Calu3 (cell line): ENCODE measurements at regions not wholly inside any gene's neighbourhood (a gene's known extent, or its start where the extent isn't known, plus 50 kb on each side); places are given as distances from the start of the nearest gene placed in this dataset.

Source experiments
- BruUV-seq: library from RNA; stranded (reverse); fragments of 400-500 nt; replicated peaks from 2 replicates; lab custom pipeline; 2021; lab: Mats Ljungman, UMichigan
- CTCF ChIA-PET: fragments of 300-600 bp; sonication (Branson Sonifier 250); formaldehyde crosslinking; loops from one replicate; lab custom pipeline; 2022; ENCODE audit warnings: antibody characterized with exemption; lab: Charles Lee
- DNase-seq: peaks from one replicate; pipeline ENCODE4 v3.0.0; 2022
- H3K27ac Mint-ChIP-seq: one replicate; pipeline ENCODE4 v1.8.0; 2022; ENCODE audit warnings: mixed read lengths; ENCODE audit not compliant: unreplicated experiment
- H3K27me3 Mint-ChIP-seq: one replicate; pipeline ENCODE4 v1.8.0; 2022; ENCODE audit warnings: mixed read lengths; ENCODE audit not compliant: unreplicated experiment
- H3K36me3 Mint-ChIP-seq: one replicate; pipeline ENCODE4 v1.8.0; 2022; ENCODE audit warnings: mild to moderate bottlenecking, moderate library complexity, mixed read lengths; ENCODE audit not compliant: insufficient read depth, unreplicated experiment
- H3K4me1 Mint-ChIP-seq: one replicate; pipeline ENCODE4 v1.8.0; 2022; ENCODE audit warnings: mild to moderate bottlenecking, low read depth, mixed read lengths; ENCODE audit not compliant: unreplicated experiment
- H3K4me3 Mint-ChIP-seq: one replicate; pipeline ENCODE4 v1.8.0; 2022; ENCODE audit warnings: mild to moderate bottlenecking, low read depth, moderate library complexity, mixed read lengths; ENCODE audit not compliant: unreplicated experiment
- H3K9me3 Mint-ChIP-seq: one replicate; pipeline ENCODE4 v1.8.0; 2022; ENCODE audit warnings: low read depth, mixed read lengths; ENCODE audit not compliant: unreplicated experiment
- intact Hi-C: fragments of 100-400 bp; cut with micrococcal nuclease; formaldehyde crosslinking; loops from one replicate; pipeline ENCODE4 v1.10.0; 2022; ENCODE audit not compliant: unreplicated experiment
- TF ChIP-seq, protein P1 (sequence below): fragments of 200-600 bp; IDR thresholded peaks from one replicate; pipeline ENCODE4 v1.8.0; 2022; ENCODE audit warnings: antibody characterized with exemption; ENCODE audit not compliant: unreplicated experiment

- TF ChIP-seq, protein P1, sequence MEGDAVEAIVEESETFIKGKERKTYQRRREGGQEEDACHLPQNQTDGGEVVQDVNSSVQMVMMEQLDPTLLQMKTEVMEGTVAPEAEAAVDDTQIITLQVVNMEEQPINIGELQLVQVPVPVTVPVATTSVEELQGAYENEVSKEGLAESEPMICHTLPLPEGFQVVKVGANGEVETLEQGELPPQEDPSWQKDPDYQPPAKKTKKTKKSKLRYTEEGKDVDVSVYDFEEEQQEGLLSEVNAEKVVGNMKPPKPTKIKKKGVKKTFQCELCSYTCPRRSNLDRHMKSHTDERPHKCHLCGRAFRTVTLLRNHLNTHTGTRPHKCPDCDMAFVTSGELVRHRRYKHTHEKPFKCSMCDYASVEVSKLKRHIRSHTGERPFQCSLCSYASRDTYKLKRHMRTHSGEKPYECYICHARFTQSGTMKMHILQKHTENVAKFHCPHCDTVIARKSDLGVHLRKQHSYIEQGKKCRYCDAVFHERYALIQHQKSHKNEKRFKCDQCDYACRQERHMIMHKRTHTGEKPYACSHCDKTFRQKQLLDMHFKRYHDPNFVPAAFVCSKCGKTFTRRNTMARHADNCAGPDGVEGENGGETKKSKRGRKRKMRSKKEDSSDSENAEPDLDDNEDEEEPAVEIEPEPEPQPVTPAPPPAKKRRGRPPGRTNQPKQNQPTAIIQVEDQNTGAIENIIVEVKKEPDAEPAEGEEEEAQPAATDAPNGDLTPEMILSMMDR: no peak
- no peaks in the 10 kb centered on the region for H3K36me3 Mint-ChIP-seq
- H3K4me3 Mint-ChIP-seq: no peak overlapping the region
- BruUV-seq: no TSS peak
- CTCF ChIA-PET: no interaction called here
- peaks cover 5% of the 10 kb centered on the region for H3K4me1 Mint-ChIP-seq
- intact Hi-C loops: no loop called here
- H3K27ac Mint-ChIP-seq: no peak overlapping the region
- no peak for DNase-seq
- no peaks in the 10 kb centered on the region for H3K9me3 Mint-ChIP-seq
- no peaks in the 10 kb centered on the region for H3K27me3 Mint-ChIP-seq
Observed at GRCh38 chr18:22604390-22604985, 186.8 kb upstream of the CTAGE1 start.

DNA sequence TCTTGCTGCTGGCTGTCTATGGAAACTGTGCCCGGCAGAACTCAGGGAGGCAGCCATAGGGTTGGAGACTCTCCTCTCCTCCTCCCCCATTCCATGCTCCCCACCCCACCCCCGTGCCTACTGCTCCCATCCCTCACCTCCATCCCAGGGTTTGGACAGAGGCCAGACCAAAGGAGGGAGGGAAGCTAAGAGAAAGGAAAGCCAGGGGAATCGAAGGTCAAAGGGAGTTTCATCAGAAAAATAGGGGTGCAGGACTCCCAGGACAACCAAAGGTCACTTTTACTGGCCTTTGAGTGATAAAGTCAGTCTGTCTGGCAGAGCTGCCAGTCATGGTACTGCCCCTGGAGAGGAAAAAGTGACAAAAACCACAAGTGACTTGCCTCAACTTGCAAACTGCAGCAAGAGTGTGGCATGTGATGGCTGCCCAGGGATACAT lies 187.3 kb upstream of the CTAGE1 start:
- DNase-seq: no peak
- Mint-ChIP-seq H3K27ac (no peak overlapping the region), H3K36me3 (no peaks in the 10 kb centered on the region), H3K9me3 (no peaks in the 10 kb centered on the region), H3K4me1 (peaks cover 9% of the 10 kb centered on the region), H3K4me3 (no peak overlapping the region), H3K27me3 (no peaks in the 10 kb centered on the region)
- CTCF ChIA-PET: no interaction called here
- intact Hi-C loops: no loop called here
- BruUV-seq: no TSS peak
- TF ChIP-seq, protein P1: no peak

GRCh38 chr18:22605736-22606135 lies 188.0 kb upstream of the CTAGE1 start:
- H3K9me3 Mint-ChIP-seq: no peaks in the 10 kb centered on the region
- peaks cover 9% of the 10 kb centered on the region for H3K4me1 Mint-ChIP-seq
- BruUV-seq: no TSS peak
- TF ChIP-seq, protein P1: no peak
- H3K27me3 Mint-ChIP-seq: no peaks in the 10 kb centered on the region
- no peak overlapping the region for H3K4me3 Mint-ChIP-seq
- DNase-seq: no peak
- intact Hi-C loops: no loop called here
- no peak overlapping the region for H3K27ac Mint-ChIP-seq
- H3K36me3 Mint-ChIP-seq: no peaks in the 10 kb centered on the region
- CTCF ChIA-PET: no interaction called here

GRCh38 chr18:22606563-22607283 lies 189.0 kb upstream of the CTAGE1 start:
- no peak for DNase-seq
- no peak overlapping the region for H3K4me3 Mint-ChIP-seq
- no peaks in the 10 kb centered on the region for H3K36me3 Mint-ChIP-seq
- no peak overlapping the region for H3K27ac Mint-ChIP-seq
- no peaks in the 10 kb centered on the region for H3K9me3 Mint-ChIP-seq
- H3K4me1 Mint-ChIP-seq: peaks cover 9% of the 10 kb centered on the region
- BruUV-seq: no TSS peak
- no peaks in the 10 kb centered on the region for H3K27me3 Mint-ChIP-seq
- TF ChIP-seq, protein P1: no peak
- intact Hi-C loops: no loop called here
- CTCF ChIA-PET: interaction anchor here (0.6 kb wide), 1 partner anchor 105 kb away, joined by 3 read pairs; no protein-coding TSS in a partner anchor
